Medulla oblongata (tissue), 1 donor: ENCODE measurements at regions not wholly inside any gene's neighbourhood (a gene's known extent, or its start where the extent isn't known, plus 50 kb on each side); places are given as distances from the start of the nearest gene placed in this dataset.
"Not testable (repeated sequence)": the region's sequence is repeated elsewhere in the genome, so short reads cannot be mapped to it uniquely, and the experiment has no call there.

Experiments
- DNase-seq: peaks from one replicate; pipeline ENCODE4 v3.0.0-alpha.2; 2015; ENCODE audit errors: extremely low spot score

GRCh38 chr10:109809954-109810353, 113.4 kb downstream of the XPNPEP1 start:
- DNase-seq, result not testable (repeated sequence)

DNA sequence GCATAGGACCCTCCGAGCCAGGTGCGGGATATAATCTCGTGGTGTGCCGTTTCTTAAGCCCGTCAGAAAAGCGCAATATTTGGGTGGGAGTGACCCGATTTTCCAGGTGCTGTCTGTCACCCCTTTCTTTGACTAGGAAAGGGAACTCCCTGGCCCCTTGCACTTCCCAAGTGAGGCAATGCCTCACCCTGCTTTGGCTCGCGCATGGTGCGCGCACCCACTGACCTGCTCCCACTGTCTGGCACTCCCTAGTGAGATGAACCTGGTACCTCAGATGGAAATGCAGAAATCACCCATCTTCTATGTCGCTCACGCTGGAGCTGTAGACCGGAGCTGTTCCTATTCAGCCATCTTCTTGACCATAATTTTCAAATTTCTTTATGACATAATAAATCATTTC, 122.1 kb downstream of the XPNPEP1 start:
- not testable (repeated sequence) for DNase-seq

GRCh38 chr10:109790647-109791046, 132.7 kb downstream of the XPNPEP1 start:
- DNase-seq, result no peak

GRCh38 chr10:109784236-109784635, 139.1 kb downstream of the XPNPEP1 start:
- no peak for DNase-seq

DNA sequence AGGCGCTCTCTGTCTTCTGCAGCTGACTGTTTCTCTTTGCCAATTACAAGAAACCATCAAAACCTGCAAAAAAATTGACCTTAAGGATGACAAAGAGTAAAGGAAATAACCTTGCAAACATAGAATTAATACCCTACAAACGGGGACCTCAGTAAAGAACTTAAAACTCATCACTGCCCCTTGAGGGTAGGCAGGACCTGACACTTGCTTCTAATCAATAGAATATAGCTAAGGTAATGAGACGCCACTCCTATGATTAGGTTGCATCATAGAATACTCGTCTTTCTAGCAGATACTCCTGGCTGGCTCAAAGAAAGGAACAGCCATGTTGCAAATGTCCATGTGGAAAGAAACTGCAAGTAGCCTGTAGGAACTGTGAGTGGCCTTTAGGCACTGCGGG, 140.0 kb downstream of the XPNPEP1 start:
- no peak for DNase-seq

DNA sequence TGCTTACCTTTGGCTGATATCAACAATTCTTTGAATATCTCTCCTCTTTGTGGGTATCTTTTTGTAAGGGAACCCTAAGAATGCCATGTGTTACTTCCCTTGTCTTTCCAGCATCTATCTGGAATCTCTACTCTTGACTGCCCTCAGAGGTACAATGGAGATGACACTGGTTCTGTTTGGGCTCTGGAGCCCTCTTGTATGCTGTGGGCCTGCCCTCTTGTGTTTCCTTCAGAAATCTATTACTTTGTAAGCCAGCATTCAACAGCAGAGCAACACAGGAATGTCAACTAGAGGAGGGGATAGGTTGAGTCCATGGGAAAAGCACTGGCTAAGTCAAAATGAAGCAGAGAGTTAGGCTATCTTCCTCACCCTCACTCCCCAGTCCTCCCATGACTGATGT, 142.3 kb downstream of the XPNPEP1 start:
- DNase-seq, result no peak

DNA sequence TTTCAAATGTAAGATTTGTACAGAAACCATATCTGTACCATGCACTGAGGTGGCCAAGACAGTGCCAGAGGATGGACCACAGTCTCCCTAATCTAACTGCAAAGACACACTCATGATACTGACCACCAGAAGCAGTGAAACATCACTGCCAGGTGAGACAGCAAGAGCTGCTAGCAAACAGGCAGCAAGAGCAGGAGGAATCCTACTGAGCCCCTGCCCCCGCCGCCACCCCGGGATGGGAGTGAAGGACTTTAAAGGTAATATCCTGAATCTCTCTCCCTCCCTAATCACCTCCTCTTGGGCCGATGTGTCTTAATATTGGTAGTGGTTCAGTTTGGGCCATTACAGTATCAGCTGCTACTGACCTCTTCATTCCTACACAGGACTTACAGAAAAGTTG, 144.3 kb downstream of the XPNPEP1 start:
- DNase-seq, result no peak

DNA sequence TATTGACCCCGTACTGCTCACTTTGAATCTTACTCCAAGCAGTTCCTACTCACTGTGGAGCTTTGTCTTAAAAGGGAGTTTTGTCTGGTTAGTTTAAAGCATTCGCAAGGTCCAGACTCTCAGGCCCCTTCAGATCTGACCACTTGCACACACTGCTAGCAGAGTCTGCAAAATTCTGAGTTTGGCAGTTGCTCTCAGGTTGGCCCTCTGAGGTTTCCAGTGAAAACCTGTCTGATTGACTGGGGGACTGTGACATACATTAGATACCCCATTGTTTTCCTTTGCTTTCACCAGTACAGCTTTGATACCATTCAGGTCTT, 149.2 kb downstream of the XPNPEP1 start:
- no peak for DNase-seq

DNA sequence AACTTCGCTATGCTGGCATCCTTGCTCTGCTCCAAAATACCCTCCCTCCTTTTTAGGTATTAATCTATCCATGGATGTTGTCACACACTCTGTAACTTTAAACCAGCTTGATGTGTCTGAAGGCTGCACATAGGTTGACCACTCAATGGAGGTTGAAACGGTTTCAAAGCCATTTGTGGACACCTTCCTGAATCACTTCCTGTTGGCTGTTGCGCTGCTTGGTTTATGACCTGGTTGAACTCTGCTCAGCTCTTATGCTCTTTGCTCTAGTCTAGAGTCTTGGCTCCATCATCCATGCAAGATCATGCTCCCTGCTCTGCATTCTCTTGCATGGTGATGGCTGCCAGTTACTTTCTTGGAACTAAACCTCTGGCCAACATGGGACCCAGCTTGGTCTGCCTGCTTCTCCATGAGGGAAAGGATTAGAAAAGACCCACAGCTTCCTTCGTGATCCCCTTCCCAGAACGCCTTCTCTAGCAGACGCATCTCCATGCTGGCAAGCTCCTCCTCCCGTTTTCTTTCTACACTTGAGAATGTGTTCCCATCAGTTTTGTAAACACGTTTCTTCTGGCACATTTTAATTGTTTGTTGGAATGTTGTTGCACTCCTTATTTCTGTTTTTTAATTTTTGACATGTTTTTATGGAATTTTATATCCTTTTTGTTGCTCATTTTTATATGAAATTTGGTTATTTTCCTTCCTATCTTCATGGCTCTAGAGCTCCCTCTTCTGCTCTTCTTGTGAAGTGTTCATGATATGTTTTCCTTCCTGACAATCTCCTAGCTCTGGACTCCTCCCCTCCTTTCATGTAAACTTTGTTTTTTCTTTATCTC, 149.8 kb downstream of the XPNPEP1 start:
- DNase-seq, result peak; percentile 32

DNA sequence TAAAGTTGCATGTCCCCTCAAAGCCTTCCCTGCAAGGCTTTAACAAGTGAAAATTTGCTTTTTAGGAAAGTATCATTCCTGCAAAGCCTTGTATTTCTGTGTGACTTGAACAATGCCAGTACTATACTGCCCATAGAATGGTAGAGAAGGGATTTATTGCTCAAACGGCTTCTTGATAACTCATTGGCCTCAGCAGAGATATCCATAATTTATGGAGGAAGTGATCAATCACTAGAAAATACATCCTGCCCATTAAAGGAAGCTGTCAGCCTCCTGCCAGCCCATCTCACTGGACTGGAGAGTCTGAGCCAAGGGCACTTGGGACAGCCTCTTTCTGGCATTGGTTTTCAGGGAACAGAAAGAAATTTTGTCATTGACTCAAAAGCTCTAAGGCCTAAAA, 152.6 kb downstream of the XPNPEP1 start:
- DNase-seq, result peak; percentile 16

- no peak for DNase-seq
These were observed 153.3 kb downstream of the XPNPEP1 start for GRCh38 chr10:109769966-109770365.

DNA sequence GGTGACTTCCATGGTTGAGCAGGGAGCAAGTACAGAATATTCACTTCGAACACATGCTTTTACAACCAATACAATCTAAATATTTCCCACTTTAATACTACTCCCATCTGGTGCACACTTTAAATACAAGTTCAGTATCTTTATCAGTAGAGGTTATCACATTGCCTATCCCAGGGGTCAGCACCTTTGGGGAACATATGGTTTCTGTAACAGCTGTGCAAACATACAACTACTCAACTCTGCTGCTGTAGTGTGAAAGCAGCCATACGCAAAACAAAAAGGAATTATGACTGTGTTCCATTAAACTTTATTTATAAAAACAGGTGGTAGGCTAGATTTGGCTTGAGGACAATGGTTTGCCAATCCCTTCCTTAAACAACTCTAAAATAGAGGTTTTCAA, 157.5 kb downstream of the XPNPEP1 start:
- no peak for DNase-seq

GRCh38 chr10:109762555-109762954, 160.8 kb downstream of the XPNPEP1 start:
- no peak for DNase-seq

- DNase-seq, result not testable (repeated sequence)
These were observed 165.6 kb downstream of the XPNPEP1 start for GRCh38 chr10:109757670-109758069.

GRCh38 chr10:109746861-109747260, 176.4 kb downstream of the XPNPEP1 start:
- no peak for DNase-seq

GRCh38 chr10:109744020-109744419, 179.3 kb downstream of the XPNPEP1 start:
- DNase-seq, result no peak

DNA sequence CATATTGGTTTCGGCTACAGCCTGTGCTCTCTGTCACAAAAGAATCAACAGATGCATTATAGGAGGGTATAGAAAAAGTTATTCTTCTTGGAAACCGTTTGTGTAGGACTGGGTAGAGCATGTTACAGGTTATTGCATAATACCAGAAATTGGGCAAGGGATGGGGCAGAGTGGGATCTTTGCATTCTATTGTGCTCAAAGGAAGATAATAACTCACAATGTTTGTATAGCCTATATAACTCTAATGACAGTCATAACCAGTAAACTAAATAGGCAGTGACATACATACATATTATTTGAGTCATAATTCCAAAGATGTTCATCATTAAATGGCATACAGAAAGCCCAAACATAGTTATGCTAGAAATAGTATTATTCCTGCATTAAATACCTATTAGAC, 179.7 kb downstream of the XPNPEP1 start:
- DNase-seq, result no peak

DNA sequence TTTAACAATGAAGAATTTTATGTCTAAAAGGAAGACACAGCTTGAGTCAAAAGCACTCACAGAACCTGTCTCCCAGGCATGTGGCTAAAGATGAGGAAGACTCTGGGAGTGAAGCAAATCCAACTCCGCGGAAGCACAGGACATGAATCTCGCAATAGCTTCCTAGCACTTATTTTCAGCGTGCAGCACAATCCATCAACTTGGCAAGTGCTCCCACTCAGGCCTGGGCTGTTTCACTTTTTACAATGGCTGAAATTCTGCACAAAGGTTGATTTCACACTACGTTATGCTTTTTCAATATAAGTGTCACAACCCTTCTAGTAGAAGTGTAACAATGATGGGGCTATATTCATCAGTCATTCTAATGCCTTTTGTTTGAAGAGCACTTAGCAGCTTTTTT, 180.2 kb downstream of the XPNPEP1 start:
- DNase-seq, result no peak

- DNase-seq, result no peak
These were observed 181.6 kb downstream of the XPNPEP1 start for GRCh38 chr10:109741712-109742111.

- DNase-seq, result no peak
These were observed 182.9 kb downstream of the XPNPEP1 start for GRCh38 chr10:109740436-109740835.

- no peak for DNase-seq
These were observed 185.7 kb downstream of the XPNPEP1 start for GRCh38 chr10:109737626-109738025.

- DNase-seq, result no peak
These were observed 186.3 kb downstream of the XPNPEP1 start for GRCh38 chr10:109737009-109737408.

DNA sequence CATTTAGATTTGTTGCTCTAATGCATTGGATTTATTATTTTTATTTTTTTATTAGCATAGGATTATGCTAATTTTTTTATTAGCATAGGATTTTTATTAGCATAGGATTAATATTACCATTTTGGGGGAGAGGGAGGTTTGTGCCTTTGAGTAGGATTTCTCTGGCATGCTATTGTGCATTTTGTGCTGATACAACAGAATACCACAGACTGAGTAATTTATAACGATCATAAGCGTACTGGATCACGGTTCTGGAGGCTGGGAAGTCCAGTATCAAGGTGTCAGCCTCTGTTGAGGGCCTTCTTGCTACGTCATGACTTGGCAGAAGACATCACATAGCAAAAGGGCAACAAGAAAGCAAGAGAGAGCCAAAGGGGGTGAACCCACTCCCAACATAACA, 187.5 kb downstream of the XPNPEP1 start:
- DNase-seq, result no peak
